GM12865 (cell line): ENCODE measurements at regions not wholly inside any gene's neighbourhood (a gene's known extent, or its start where the extent isn't known, plus 50 kb on each side); places are given as distances from the start of the nearest gene placed in this dataset.
"Not testable (repeated sequence)": the region's sequence is repeated elsewhere in the genome, so short reads cannot be mapped to it uniquely, and the experiment has no call there.

Source experiments
- DNase-seq: peaks from one replicate; pipeline ENCODE4 v3.0.0; 2010; ENCODE audit warnings: low read depth
- H3K4me3 ChIP-seq: 2 replicates; pipeline ENCODE4 v1.5.1; 2011; ENCODE audit warnings: mild to moderate bottlenecking, low read depth, low read length, control low read depth
- TF ChIP-seq, protein P1 (sequence below): IDR thresholded peaks from 2 replicates; pipeline ENCODE4 v1.5.1; 2011; ENCODE audit warnings: low read length, control low read depth, low read depth, inconsistent platforms; ENCODE audit not compliant: insufficient read depth; ENCODE audit errors: missing control alignments

DNA sequence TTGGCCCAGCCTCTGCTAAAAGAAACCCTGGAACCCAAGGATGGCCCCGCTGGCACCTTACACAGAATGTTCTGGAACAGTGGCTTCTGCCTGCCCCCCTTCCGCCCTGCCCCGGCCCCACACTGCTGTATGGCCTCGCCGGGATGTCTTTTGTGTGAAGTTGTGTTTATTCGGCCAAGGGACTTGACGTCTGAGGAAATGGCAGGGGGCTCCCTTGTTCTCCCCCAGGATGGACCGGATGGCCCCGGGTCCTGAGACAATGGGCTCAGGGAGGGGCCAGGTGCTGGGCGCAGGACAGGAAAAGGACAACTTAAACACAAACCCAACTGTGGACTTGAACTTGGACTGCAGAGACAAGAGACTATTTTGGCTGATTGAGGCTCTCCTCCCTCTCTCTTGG lies 81.6 kb upstream of the GSE1 start:
- TF ChIP-seq, protein P1, sequence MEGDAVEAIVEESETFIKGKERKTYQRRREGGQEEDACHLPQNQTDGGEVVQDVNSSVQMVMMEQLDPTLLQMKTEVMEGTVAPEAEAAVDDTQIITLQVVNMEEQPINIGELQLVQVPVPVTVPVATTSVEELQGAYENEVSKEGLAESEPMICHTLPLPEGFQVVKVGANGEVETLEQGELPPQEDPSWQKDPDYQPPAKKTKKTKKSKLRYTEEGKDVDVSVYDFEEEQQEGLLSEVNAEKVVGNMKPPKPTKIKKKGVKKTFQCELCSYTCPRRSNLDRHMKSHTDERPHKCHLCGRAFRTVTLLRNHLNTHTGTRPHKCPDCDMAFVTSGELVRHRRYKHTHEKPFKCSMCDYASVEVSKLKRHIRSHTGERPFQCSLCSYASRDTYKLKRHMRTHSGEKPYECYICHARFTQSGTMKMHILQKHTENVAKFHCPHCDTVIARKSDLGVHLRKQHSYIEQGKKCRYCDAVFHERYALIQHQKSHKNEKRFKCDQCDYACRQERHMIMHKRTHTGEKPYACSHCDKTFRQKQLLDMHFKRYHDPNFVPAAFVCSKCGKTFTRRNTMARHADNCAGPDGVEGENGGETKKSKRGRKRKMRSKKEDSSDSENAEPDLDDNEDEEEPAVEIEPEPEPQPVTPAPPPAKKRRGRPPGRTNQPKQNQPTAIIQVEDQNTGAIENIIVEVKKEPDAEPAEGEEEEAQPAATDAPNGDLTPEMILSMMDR = no peak
- no peak for DNase-seq
- no peak overlapping the region for H3K4me3 ChIP-seq

DNA sequence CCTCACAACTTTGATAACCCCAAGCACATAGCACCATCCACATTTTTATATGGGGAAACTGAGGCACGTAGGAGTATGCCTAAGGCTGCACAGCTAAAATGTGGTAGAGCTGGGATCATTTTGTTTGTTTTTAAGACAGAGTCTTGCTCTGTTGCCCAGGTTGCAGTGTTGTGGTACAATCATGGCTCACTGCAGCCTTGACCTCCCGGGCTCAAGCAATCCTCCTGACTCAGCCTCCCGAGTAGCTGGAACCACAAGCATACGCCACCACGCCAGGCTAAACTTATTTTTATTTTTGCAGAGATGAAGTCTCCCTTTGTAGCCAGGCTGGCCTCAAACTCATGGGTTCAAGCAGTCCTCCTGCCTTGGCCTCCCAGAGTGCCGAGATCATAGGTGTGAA lies 81.0 kb upstream of the GSE1 start:
- no peak overlapping the region for H3K4me3 ChIP-seq
- TF ChIP-seq, protein P1 = no peak
- DNase-seq = no peak

DNA sequence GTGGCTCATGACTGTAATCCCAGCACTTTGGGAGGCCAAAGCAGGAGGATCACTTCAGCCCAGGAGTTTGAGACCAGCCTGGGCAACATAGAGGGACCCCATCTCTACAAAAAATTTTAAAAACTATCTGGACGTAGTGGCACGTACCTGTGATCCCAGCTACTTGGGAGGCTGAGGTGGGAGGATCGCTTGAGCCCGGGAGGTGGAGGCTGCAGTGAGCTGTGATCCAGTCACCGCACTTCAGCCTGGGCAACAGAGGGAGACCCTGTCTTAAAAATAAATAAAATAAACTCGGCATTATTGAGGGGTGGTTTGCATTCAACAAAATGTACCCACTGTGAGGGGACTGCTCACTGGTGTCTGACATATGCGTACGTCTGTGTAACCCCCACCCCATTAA lies 79.5 kb upstream of the GSE1 start:
- DNase-seq, H3K4me3 ChIP-seq: not testable (repeated sequence)

DNA sequence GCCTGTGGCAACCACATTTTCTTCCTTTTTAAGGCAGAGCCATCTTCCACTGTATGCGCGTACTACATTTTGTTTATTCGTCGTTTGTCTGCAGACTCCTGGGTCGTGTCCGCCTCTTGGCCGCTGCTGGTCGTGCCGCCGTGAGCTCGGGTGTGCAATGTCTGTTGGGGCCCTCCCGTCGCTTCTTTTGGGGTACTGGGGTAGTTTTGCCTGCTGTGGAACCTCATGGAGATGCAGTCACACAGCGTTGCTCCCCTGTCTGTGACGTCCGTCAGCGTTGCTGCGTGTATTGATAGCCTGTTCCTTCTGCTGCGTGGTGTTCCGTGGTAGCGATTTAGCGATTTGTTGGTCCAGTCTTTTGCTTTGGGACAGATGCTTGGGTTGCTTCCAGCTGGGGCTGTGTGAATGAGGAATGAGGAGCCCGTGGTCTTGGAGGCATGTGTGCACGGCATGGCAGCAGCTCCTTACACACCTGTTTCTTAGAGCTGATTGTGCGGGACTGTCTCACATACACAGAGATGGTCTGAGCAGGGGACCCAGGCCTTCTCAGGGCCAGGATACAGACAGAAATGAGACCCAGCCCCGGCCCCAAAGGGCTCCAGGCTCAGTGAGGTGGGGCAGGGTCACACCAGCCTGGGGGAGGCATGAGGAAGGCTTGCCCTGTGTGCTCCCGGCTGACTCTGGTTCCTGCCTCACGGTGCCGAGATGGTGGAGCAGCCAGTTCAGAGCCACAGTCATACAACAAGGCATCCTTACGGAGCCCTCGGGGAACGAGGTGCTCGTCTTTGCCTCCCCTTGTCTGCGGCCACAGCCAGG lies 78.4 kb upstream of the GSE1 start:
- DNase-seq = no peak
- no peak overlapping the region for H3K4me3 ChIP-seq
- TF ChIP-seq, protein P1 = no peak

DNA sequence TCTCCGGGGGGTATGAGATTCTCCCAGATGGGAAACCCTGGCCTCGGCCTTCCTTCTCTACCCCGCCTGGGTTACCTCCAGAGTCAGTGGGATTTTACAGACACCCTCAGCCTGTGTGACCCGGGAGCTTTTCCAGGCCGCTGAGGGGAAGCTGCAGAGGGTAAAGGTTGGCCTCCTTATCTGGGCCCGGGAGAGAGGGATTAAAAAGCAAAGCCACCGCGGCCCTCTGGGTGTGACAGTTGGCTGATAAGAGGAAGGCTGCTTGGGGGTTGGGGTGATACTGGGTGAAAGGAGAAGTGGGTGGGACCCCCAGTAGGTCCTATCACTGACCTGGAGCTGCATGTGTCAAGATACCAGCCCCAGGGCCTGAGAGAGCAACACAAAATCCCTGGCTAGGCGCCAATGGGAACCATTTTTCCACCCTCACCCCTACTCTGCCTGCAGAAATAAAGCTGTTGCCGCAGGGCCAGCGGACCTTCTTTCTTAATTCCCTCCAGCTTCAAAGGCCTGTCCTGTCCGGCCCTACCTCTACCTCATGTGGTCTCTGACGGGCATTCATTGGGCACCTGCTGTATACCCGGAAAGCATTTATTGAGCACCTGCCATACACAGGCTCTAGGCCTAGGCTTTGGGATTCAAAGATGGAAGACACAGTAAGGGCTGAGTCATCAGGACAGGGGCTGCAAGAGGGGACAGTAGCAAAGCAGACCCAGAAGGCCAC lies 77.6 kb upstream of the GSE1 start:
- DNase-seq = no peak
- H3K4me3 ChIP-seq = no peak overlapping the region
- TF ChIP-seq, protein P1 = no peak

DNA sequence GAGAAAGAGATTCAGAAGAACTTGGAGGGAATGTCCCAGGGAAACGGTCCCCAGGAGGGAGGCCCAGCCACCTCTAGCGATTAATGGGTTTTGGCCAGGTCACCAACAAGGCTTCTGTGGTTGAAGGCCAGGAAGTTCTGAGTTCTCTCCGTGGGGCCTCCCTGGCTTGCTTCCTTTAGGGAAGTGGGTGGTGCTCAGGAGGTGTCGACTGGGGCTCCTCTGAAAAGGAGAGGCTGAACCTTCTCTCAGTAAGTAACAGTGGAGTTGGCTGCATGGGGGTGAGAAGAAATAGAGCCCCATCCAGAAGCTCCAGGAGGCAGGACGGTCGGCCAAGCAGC lies 77.1 kb upstream of the GSE1 start:
- TF ChIP-seq, protein P1 = no peak
- no peak overlapping the region for H3K4me3 ChIP-seq
- no peak for DNase-seq

DNA sequence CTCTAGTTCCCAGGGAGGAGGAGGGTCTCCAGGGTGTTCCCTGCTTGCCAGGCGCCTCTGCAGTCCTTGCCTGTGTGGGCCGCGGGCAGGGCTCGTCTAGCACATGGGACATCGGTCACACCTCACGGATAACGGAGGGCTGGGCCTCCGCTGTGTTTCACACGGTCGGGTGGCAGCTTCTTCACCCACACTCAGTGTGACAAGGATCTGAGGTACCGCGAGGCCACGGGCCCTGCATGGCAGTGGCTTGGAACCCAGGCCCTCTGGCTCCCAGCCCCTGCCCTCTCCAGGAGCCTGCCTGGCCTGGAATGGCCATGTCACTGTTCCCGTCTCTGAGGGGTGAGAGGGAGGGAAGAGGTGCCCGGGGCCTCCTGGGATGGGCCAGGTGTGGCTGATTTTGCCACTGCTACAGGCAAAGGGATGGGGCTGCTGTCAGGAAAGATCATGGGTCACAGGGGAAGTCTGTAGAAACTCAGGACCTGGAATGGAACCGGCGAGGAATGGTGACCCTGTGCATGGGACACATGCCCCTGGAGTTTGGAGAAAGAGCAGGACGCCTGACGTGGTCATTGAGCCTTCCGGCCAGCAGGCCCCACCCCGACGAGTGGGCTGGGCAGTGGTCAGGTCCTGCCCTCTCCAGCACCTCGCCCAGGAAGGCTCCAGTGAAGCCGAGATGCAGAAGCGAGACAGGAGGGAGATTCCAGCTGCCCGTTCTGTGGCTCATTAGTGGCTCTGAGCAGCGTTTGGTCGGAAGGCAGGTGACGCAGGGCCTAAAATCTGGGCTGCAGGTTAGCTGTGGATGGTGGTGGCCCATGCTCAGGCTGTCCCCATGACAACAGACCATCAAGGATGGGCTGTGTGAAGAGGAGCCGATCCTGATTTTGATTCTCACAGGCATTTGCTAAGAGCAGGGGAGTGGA lies 76.5 kb upstream of the GSE1 start:
- TF ChIP-seq, protein P1 = no peak
- no peak overlapping the region for H3K4me3 ChIP-seq
- DNase-seq = no peak
